ENCODE measurements at regions not wholly inside any gene's neighbourhood (a gene's known extent, or its start where the extent isn't known, plus 50 kb on each side); places are given as distances from the start of the nearest gene placed in this dataset.

- DNase-seq (ENCODE audit: low spot score), result no peak
- 78% methylated on average over 2 of the region's 2 CpGs for WGBS
- no peak overlapping the region for H3K9ac ChIP-seq (ENCODE audit: low read depth in 1 of 2, low read length in 2 of 2)
- H3K9me3 ChIP-seq (ENCODE audit: control insufficient read depth in 4 of 4, low read length in 3 of 4), result no peaks in the 10 kb centered on the region
- no peaks in the 10 kb centered on the region for H3K4me1 ChIP-seq (ENCODE audit: control insufficient read depth in 4 of 4, insufficient read depth in 4 of 4, low read length in 3 of 4)
- no peaks in the 10 kb centered on the region for H3K36me3 ChIP-seq (ENCODE audit: control insufficient read depth in 4 of 4, insufficient read depth in 3 of 4, low read depth in 1 of 4, low read length in 3 of 4)
- no peak overlapping the region for H3K4me3 ChIP-seq (ENCODE audit: low read depth in 1 of 3, low read length in 3 of 3)
- H3K27ac ChIP-seq (ENCODE audit: low read depth in 1 of 2, low read length in 2 of 2), result no peak overlapping the region
- TF ChIP-seq TAF1 (conservative IDR thresholded peaks at IDR 0.05) (no peak), MAX (IDR thresholded peaks at IDR 0.05) (no peak), FOXA2 (IDR thresholded peaks at IDR 0.05) (no peak), GABPA (IDR thresholded peaks at IDR 0.05 in 1 of 2, conservative IDR thresholded peaks at IDR 0.05 in 1 of 2) (no peak), YY1 (IDR thresholded peaks at IDR 0.05) (no peak), ATF3 (IDR thresholded peaks at IDR 0.05) (no peak), JUND (IDR thresholded peaks at IDR 0.05) (no peak)
- no peaks in the 10 kb centered on the region for H3K27me3 ChIP-seq (ENCODE audit: control insufficient read depth in 4 of 4, insufficient read depth in 4 of 4, low read length in 3 of 4)
Observed at GRCh38 chr5:97531549-97531948, 348.5 kb upstream of the RIOK2 start.

- Histone ChIP-seq H3K27ac (ENCODE audit: low read depth in 1 of 2, low read length in 2 of 2) (no peak overlapping the region), H3K4me1 (ENCODE audit: control insufficient read depth in 4 of 4, insufficient read depth in 4 of 4, low read length in 3 of 4) (no peaks in the 10 kb centered on the region), H3K36me3 (ENCODE audit: control insufficient read depth in 4 of 4, insufficient read depth in 3 of 4, low read depth in 1 of 4, low read length in 3 of 4) (no peaks in the 10 kb centered on the region), H3K9ac (ENCODE audit: low read depth in 1 of 2, low read length in 2 of 2) (no peak overlapping the region), H3K27me3 (ENCODE audit: control insufficient read depth in 4 of 4, insufficient read depth in 4 of 4, low read length in 3 of 4) (no peaks in the 10 kb centered on the region), H3K4me3 (ENCODE audit: low read depth in 1 of 3, low read length in 3 of 3) (no peak overlapping the region), H3K9me3 (ENCODE audit: control insufficient read depth in 4 of 4, low read length in 3 of 4) (no peaks in the 10 kb centered on the region)
- TF ChIP-seq CTCF (IDR thresholded peaks at IDR 0.05; ENCODE audit: low read depth, low read length, missing input control) (peak; percentile 57), FOXA1 (IDR thresholded peaks at IDR 0.05) (no peak), YY1 (IDR thresholded peaks at IDR 0.05) (peak; percentile 12), RAD21 (IDR thresholded peaks at IDR 0.05) (peak; percentile 82 to 88)
- DNase-seq (ENCODE audit: low spot score), result no peak
Observed at GRCh38 chr5:97534166-97534565, 351.1 kb upstream of the RIOK2 start.

GRCh38 chr5:97536683-97537082, 353.6 kb upstream of the RIOK2 start:
- H3K9me3 ChIP-seq (ENCODE audit: control insufficient read depth in 4 of 4, low read length in 3 of 4), result no peaks in the 10 kb centered on the region
- no peak for DNase-seq (ENCODE audit: low spot score)
- H3K9ac ChIP-seq (ENCODE audit: low read depth in 1 of 2, low read length in 2 of 2), result no peak overlapping the region
- H3K4me3 ChIP-seq (ENCODE audit: low read depth in 1 of 3, low read length in 3 of 3), result no peak overlapping the region
- H3K27me3 ChIP-seq (ENCODE audit: control insufficient read depth in 4 of 4, insufficient read depth in 4 of 4, low read length in 3 of 4), result no peaks in the 10 kb centered on the region
- no peak overlapping the region for H3K27ac ChIP-seq (ENCODE audit: low read depth in 1 of 2, low read length in 2 of 2)
- 88% methylated on average over 1 of the region's 1 CpG for WGBS
- H3K4me1 ChIP-seq (ENCODE audit: control insufficient read depth in 4 of 4, insufficient read depth in 4 of 4, low read length in 3 of 4), result no peaks in the 10 kb centered on the region
- no peaks in the 10 kb centered on the region for H3K36me3 ChIP-seq (ENCODE audit: control insufficient read depth in 4 of 4, insufficient read depth in 3 of 4, low read depth in 1 of 4, low read length in 3 of 4)
- TF ChIP-seq ZBTB33 (IDR thresholded peaks at IDR 0.05) (no peak), RAD21 (IDR thresholded peaks at IDR 0.05) (no peak), HNF4G (IDR thresholded peaks at IDR 0.05) (no peak), CTCF (IDR thresholded peaks at IDR 0.05; ENCODE audit: low read depth, low read length, missing input control) (no peak), JUND (IDR thresholded peaks at IDR 0.05) (no peak), HNF4A (conservative IDR thresholded peaks at IDR 0.05) (no peak), SP1 (IDR thresholded peaks at IDR 0.05) (no peak), REST (IDR thresholded peaks at IDR 0.05) (no peak)

Data from liver (tissue), 8 donors.